NCI-H526 treated with DMSO at 0.1 percent for 48 hours (cell line): ENCODE measurements at regions not wholly inside any gene's neighbourhood (a gene's known extent, or its start where the extent isn't known, plus 50 kb on each side); places are given as distances from the start of the nearest gene placed in this dataset.
"Not testable (repeated sequence)": the region's sequence is repeated elsewhere in the genome, so short reads cannot be mapped to it uniquely, and the experiment has no call there.

Experiments
- DNase-seq: peaks from one replicate; lab custom pipeline; 2025; lab: John Stamatoyannopoulos, UW

DNA sequence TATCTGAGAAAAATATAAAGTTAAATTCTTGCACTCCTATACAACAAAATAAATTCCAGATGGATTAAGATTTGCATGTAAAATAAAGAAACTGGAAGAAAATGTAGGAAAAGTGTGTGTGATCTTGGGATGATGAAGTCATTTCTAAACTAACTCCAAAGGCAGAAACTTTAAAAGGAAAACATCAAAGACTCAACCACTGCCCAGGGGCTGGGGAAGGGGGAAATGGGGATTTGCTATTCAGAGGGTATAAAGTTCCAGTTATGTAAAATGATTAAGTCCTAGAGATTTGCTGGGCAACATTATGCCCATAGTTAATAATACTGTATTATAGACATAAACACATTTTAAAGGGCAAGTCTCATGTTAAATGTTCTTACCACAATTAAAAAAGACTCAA lies 254.5 kb downstream of the DEPDC1B start:
- no peak for DNase-seq

- DNase-seq, result no peak
These were observed 255.2 kb downstream of the DEPDC1B start for GRCh38 chr5:60444661-60445360.

GRCh38 chr5:60439552-60439951 lies 260.4 kb downstream of the DEPDC1B start:
- no peak for DNase-seq

GRCh38 chr5:60437308-60437707 lies 262.7 kb downstream of the DEPDC1B start:
- DNase-seq, result no peak

DNA sequence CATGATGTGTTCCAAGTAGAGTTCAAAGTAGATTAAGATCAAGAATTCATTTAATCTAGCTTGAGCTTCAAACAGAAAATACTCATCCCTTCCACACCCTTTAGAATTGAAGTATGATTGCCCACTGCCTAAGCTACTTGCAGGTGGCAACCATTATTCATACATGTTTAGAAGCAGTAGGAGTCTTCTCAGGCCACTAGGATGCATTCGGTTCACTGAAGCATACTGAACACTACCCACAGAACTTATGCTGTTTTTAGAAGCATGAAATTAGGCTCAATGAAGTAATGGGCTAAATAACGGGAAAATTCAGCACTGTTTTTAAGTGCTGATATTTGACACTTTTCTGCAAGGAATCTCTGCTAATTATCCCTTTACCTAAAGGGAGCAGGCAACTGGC lies 263.4 kb downstream of the DEPDC1B start:
- DNase-seq, result no peak

- DNase-seq, result no peak
These were observed 264.2 kb downstream of the DEPDC1B start for GRCh38 chr5:60435808-60436207.

DNA sequence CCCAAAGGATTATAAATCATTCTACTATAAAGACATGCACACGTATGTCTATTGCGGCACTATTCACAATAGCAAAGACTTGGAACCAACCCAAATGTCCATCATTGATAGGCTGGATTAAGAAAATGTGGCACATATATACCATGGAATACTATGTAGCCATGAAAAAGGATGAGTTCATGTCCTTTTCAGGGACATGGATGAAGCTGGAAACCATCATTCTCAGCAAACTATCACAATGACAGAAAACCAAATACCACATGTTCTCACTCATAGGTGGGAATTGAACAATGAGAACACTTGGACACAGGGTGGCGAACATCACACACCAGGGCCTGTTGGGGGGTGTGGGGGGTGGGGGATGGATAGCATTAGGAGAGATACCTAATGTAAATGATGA lies 273.8 kb downstream of the DEPDC1B start:
- not testable (repeated sequence) for DNase-seq

DNA sequence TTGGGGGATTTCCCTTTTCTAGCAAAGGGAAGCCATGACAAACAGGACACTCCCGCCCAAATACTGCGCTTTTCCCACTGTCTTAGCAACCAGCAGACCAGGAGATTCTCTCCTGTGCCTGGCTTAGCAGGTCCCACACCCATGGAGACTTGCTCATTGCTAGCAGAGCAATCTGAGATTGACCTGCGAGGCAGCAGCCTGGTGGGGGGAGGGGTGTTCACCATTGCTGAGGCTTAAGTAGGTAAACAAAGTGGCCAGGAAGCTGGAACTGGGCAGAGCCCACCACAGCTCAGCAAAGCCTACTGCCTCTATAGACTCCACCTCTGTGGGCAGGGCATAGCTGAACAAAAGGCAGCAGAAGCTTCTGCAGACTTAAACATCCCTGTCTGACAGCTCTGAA lies 279.2 kb downstream of the DEPDC1B start:
- not testable (repeated sequence) for DNase-seq

DNA sequence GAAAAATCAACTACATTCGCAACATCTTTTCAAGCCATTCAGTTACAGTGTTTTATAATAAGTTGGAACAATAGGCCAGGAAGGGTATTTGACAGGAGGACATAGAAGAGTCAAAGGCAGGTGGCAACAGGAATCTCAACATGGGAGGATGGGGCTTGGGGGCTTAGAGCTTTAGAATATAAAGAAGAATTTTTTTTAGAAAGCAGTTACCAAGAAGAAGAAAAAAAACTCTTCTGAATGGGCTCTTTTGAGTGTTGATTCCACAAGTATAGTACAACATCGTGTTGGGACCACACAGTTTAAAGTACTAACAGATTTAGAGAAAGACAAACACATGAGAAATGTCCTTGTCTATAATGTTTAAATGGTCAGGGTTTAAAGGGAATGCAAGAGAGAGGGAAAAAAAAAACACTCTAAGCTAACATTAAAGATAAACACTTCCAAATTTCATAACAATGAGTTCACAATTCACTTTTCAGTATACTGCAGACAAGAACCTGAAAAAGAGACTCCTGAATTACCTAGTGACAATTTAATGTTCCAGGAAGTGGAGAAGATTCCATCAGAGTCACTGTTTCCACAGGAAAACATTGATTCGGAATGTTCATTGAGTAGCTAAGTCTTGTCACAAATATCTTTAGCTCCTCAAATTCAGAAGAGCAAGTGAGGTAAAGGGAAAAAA lies 282.3 kb downstream of the DEPDC1B start:
- DNase-seq, result no peak

- no peak for DNase-seq
These were observed 284.5 kb downstream of the DEPDC1B start for GRCh38 chr5:60415443-60415842.

- no peak for DNase-seq
These were observed 289.5 kb downstream of the DEPDC1B start for GRCh38 chr5:60410427-60410826.

GRCh38 chr5:60404171-60404570 lies 295.8 kb downstream of the DEPDC1B start:
- no peak for DNase-seq

GRCh38 chr5:60403343-60404006 lies 296.5 kb downstream of the DEPDC1B start:
- no peak for DNase-seq

DNA sequence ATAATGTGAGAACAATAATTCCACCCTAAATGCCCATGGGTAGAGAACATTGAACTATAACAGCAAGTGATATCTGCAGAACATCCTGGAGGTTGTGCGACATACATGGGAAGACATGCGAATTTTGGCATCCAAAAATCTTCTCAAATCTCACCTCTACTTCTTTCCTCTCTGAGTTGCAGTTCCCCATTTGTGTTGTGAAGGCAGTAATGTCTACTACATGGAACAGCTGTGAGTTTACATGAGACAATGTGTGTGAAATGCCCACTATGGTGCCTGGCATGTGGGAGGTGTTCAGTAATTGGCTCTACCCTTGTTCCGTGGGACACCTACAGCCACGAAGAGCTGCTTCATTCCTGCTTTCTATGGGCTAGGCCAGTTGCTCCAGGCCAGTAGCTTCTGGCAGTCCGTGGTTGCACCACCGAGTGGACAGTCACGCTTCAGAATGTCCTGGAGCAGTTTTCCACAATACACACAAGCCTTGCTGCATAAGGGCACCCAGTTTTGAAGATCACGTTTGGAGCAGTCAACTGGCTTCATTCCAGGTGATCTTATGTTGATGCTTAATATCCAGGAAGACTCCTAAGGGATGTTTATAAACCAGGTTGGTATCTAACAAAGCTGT lies 297.7 kb downstream of the DEPDC1B start:
- no peak for DNase-seq

GRCh38 chr5:60401526-60401925 lies 298.4 kb downstream of the DEPDC1B start:
- no peak for DNase-seq

- DNase-seq, result no peak
These were observed 300.5 kb downstream of the DEPDC1B start for GRCh38 chr5:60399507-60399906.

- DNase-seq, result no peak
These were observed 304.1 kb downstream of the DEPDC1B start for GRCh38 chr5:60395712-60396329.

DNA sequence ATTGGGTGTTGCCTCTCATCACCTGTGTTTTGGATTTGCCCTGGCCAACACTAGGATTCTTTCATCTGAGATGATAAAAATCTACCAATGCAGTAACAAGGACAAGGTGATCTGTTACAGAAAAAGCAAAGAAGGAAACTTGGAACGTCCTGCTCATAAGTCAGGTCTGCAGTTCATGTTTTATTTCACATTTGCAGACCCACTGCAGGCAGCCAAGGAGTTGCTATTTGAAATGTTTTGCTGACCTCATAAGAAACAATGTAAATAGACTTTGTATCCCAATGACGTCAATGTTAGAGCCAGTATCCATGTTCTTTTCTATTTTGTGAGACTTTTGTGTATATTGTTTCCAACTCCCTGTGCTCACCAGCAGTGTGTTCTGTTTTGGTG lies 312.9 kb downstream of the DEPDC1B start:
- DNase-seq, result no peak

GRCh38 chr5:60386436-60387050 lies 313.4 kb downstream of the DEPDC1B start:
- no peak for DNase-seq

DNA sequence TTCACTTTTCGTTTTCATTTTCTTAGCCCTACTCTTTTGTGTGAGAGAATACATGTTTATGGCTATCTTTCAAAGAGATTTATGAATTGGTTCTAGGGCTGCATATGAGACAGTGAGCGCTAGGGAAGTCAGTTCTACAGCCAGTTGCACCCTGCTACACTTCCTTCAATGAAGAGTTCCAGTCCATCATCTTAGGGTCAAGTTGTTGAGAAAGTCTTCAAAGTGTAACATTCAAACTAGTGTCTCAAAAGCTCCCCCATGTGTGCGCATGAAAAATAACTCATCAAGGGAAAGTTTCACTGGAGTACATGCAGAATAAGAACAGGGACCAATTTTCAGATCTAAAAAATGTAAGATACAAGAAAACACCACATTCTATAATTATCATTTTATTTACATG lies 317.2 kb downstream of the DEPDC1B start:
- DNase-seq, result no peak

DNA sequence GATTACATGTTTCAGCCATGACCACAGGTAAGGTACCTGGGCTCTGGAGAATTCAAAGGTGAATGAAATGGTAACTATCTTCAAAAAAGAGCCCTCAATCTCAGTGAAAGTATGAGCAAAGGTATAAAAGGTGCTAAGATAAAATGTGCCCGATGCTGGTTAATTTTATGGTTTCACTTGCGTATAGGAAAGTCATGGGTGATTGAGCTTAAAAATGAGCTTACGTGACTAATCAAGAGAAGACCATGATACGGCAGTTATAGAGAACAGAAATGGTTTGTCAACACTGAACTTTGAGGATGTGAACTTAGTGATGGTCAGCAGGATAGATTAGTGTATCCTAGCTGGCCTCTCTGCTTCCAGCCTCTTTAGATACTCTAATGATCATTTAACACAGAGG lies 320.1 kb downstream of the DEPDC1B start:
- DNase-seq, result no peak

DNA sequence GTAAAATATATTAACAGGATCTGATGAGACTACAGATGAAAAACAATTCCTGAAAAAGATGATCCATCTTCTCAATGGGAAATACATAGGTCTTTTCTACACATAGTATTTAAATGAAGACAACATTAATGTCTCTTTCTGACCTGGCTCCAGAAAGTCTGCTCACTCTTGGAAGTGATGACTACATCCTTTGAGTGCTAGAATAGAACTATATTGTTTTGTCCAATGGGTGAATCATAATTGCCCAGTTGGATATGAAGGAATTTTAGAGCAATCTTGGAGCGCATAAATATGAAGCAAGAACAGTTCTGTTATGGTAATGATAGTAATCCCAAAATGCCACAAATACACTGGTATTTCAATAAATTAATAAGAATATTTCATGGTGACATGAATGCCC lies 322.1 kb downstream of the DEPDC1B start:
- DNase-seq, result no peak
